Suprapubic skin (tissue), 4 donors: ENCODE measurements at regions not wholly inside any gene's neighbourhood (a gene's known extent, or its start where the extent isn't known, plus 50 kb on each side); places are given as distances from the start of the nearest gene placed in this dataset.
"Not testable (repeated sequence)": the region's sequence is repeated elsewhere in the genome, so short reads cannot be mapped to it uniquely, and the experiment has no call there.

Source experiments
- DNase-seq, 2 donors: peaks; one replicate each; pipeline ENCODE4 v3.0.0-alpha.2; 2019; ENCODE audit warnings: low spot score in 2 of 2
- H3K27ac ChIP-seq: fragments of 200-600 bp; sonication (generic); one replicate; pipeline ENCODE4 v1.5.1; 2019
- H3K27me3 ChIP-seq: fragments of 200-600 bp; sonication (generic); one replicate; pipeline ENCODE4 v1.5.1; 2019
- H3K36me3 ChIP-seq: fragments of 200-600 bp; sonication (generic); one replicate; pipeline ENCODE4 v1.5.1; 2019
- H3K4me1 ChIP-seq: fragments of 200-600 bp; sonication (generic); one replicate; pipeline ENCODE4 v1.5.1; 2019
- H3K4me3 ChIP-seq: fragments of 200-600 bp; sonication (generic); one replicate; pipeline ENCODE4 v1.5.1; 2019; ENCODE audit warnings: mild to moderate bottlenecking
- H3K9me3 ChIP-seq: fragments of 200-600 bp; sonication (generic); one replicate; pipeline ENCODE4 v1.5.1; 2019
- EP300 ChIP-seq: sonication (generic); formaldehyde crosslinking; IDR thresholded peaks from one replicate; pipeline ENCODE4 v1.6.1; 2017; ENCODE audit warnings: antibody characterized with exemption
- POLR2A ChIP-seq, 2 donors: fragments of 450-650 bp; IDR thresholded peaks; one replicate each; pipeline ENCODE4 v1.6.1; 2017; ENCODE audit warnings: antibody characterized with exemption in 2 of 2, mild to moderate bottlenecking in 2 of 2, moderate library complexity in 2 of 2
- POLR2AphosphoS5 ChIP-seq, 3 donors: sonication (generic); formaldehyde crosslinking; IDR thresholded peaks; one replicate each; pipeline ENCODE4 v1.6.1; 2017; ENCODE audit warnings: antibody characterized with exemption in 3 of 3
- WGBS: methylation state at CpG from one replicate; pipeline ENCODE4 v1.1.5; 2018; 5-methylcytosine and 5-hydroxymethylcytosine counted together
- TF ChIP-seq, protein P1 (sequence below), 2 donors: fragments of 200-600 bp in 1 of 2; fragments of 450-650 bp in 1 of 2; sonication (generic) in 1 of 2; IDR thresholded peaks; one replicate each; pipeline ENCODE4 v1.5.1; 2016 to 2019; ENCODE audit warnings: antibody characterized with exemption in 2 of 2, mild to moderate bottlenecking in 1 of 2, moderate library complexity in 1 of 2

GRCh38 chr1:96222701-96223100 is 498.9 kb upstream of the PTBP2 start:
- Histone ChIP-seq H3K36me3 (no peaks in the 10 kb centered on the region), H3K4me3 (no peak overlapping the region), H3K27ac (no peak overlapping the region), H3K9me3 (no peaks in the 10 kb centered on the region), H3K4me1 (no peaks in the 10 kb centered on the region), H3K27me3 (no peaks in the 10 kb centered on the region)
- WGBS, result 77% methylated on average over 2 of the region's 2 CpGs
- TF ChIP-seq POLR2AphosphoS5 (IDR thresholded peaks at IDR 0.05), result no peak
- TF ChIP-seq, protein P1, sequence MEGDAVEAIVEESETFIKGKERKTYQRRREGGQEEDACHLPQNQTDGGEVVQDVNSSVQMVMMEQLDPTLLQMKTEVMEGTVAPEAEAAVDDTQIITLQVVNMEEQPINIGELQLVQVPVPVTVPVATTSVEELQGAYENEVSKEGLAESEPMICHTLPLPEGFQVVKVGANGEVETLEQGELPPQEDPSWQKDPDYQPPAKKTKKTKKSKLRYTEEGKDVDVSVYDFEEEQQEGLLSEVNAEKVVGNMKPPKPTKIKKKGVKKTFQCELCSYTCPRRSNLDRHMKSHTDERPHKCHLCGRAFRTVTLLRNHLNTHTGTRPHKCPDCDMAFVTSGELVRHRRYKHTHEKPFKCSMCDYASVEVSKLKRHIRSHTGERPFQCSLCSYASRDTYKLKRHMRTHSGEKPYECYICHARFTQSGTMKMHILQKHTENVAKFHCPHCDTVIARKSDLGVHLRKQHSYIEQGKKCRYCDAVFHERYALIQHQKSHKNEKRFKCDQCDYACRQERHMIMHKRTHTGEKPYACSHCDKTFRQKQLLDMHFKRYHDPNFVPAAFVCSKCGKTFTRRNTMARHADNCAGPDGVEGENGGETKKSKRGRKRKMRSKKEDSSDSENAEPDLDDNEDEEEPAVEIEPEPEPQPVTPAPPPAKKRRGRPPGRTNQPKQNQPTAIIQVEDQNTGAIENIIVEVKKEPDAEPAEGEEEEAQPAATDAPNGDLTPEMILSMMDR (IDR thresholded peaks at IDR 0.05), result no peak
- no peak for TF ChIP-seq EP300
- TF ChIP-seq POLR2A (IDR thresholded peaks at IDR 0.05), result no peak
- DNase-seq, result no peak

DNA sequence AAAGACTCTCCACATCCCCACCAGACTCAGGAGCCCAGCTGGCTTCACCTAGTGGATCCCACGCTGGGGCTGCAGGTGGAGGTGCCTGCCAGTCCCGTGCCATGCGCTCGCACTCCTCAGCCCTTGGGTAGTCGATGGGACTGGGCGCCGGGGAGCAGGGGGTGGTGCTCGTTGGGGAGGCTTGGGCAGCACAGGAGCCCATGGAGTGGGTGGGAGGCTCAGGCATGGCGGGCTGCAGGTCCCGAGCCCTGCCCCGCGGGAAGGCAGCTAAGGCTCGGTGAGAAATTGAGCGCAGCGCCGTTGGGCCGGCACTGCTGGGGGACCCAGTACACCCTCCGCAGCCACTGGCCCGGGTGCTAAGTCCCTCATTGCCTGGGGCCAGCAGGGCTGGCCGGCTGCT is 497.4 kb upstream of the PTBP2 start:
- 87% methylated on average over 6 of the region's 20 CpGs for WGBS

GRCh38 chr1:96233422-96233821 is 488.2 kb upstream of the PTBP2 start:
- no peak for DNase-seq
- 82% methylated on average over 3 of the region's 3 CpGs for WGBS
- Histone ChIP-seq H3K4me1 (peaks cover 7% of the 10 kb centered on the region), H3K27ac (no peak overlapping the region), H3K4me3 (no peak overlapping the region), H3K9me3 (no peaks in the 10 kb centered on the region), H3K36me3 (no peaks in the 10 kb centered on the region), H3K27me3 (no peaks in the 10 kb centered on the region)
- TF ChIP-seq, protein P1 (IDR thresholded peaks at IDR 0.05), result no peak
- TF ChIP-seq EP300 (no peak), POLR2A (IDR thresholded peaks at IDR 0.05) (no peak), POLR2AphosphoS5 (IDR thresholded peaks at IDR 0.05) (no peak)

More for the DNA sequence above, 497.4 kb upstream of the PTBP2 start:
- H3K36me3 ChIP-seq, H3K4me1 ChIP-seq, DNase-seq, H3K27me3 ChIP-seq, H3K9me3 ChIP-seq, H3K4me3 ChIP-seq, H3K27ac ChIP-seq: not testable (repeated sequence)

DNA sequence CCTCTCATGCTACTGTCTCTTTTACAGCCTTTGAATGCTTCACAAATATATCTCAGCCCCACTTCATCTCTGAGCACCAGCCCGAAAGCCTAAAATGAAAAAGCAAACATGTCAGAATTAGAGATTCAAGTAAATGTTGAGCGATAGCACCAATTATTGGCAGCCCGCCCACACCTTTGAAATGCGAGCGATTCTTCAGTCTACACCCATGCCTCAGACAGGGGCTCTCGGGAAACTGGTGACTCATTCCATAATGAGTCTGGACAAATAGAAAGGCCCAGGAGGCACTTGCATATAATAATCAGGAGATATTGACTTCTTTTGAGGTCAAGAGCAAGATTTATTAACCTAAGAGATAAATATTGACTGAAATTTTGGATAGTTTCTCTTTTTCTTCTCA is 487.3 kb upstream of the PTBP2 start:
- Histone ChIP-seq H3K27ac (no peak overlapping the region), H3K4me1 (peaks cover 7% of the 10 kb centered on the region), H3K4me3 (no peak overlapping the region), H3K27me3 (no peaks in the 10 kb centered on the region), H3K36me3 (no peaks in the 10 kb centered on the region), H3K9me3 (no peaks in the 10 kb centered on the region)
- TF ChIP-seq, protein P1 (IDR thresholded peaks at IDR 0.05), result no peak
- TF ChIP-seq POLR2A (IDR thresholded peaks at IDR 0.05) (no peak), POLR2AphosphoS5 (IDR thresholded peaks at IDR 0.05) (no peak), EP300 (no peak)
- 27% methylated on average over 6 of the region's 6 CpGs for WGBS
- peak in 1 of 2 donors; percentile 78 for DNase-seq

- Histone ChIP-seq H3K36me3 (no peaks in the 10 kb centered on the region), H3K27me3 (no peaks in the 10 kb centered on the region), H3K4me1 (peaks cover 7% of the 10 kb centered on the region), H3K9me3 (no peaks in the 10 kb centered on the region), H3K27ac (no peak overlapping the region), H3K4me3 (no peak overlapping the region)
- TF ChIP-seq POLR2AphosphoS5 (IDR thresholded peaks at IDR 0.05), result no peak
- TF ChIP-seq, protein P1 (IDR thresholded peaks at IDR 0.05), result peak; percentile 19 to 20
- 33% methylated on average over 4 of the region's 4 CpGs for WGBS
- DNase-seq, result no peak
Measured at GRCh38 chr1:96236156-96236739, 485.3 kb upstream of the PTBP2 start.

- no peak overlapping the region for H3K4me3 ChIP-seq
- 54% methylated on average over 4 of the region's 4 CpGs for WGBS
- H3K36me3 ChIP-seq, result no peaks in the 10 kb centered on the region
- TF ChIP-seq POLR2AphosphoS5 (IDR thresholded peaks at IDR 0.05) (no peak), POLR2A (IDR thresholded peaks at IDR 0.05) (no peak)
- TF ChIP-seq, protein P1 (IDR thresholded peaks at IDR 0.05), result no peak
- no peaks in the 10 kb centered on the region for H3K9me3 ChIP-seq
- no peak for DNase-seq
- H3K4me1 ChIP-seq, result peaks cover 7% of the 10 kb centered on the region
- H3K27ac ChIP-seq, result no peak overlapping the region
- no peaks in the 10 kb centered on the region for H3K27me3 ChIP-seq
Measured at GRCh38 chr1:96238426-96238825, 483.2 kb upstream of the PTBP2 start.
